ENCODE measurements at regions not wholly inside any gene's neighbourhood (a gene's known extent, or its start where the extent isn't known, plus 50 kb on each side); places are given as distances from the start of the nearest gene placed in this dataset.

GRCh38 chr20:16926626-16927430, 178.7 kb downstream of the OTOR start:
- TF ChIP-seq, protein P1, sequence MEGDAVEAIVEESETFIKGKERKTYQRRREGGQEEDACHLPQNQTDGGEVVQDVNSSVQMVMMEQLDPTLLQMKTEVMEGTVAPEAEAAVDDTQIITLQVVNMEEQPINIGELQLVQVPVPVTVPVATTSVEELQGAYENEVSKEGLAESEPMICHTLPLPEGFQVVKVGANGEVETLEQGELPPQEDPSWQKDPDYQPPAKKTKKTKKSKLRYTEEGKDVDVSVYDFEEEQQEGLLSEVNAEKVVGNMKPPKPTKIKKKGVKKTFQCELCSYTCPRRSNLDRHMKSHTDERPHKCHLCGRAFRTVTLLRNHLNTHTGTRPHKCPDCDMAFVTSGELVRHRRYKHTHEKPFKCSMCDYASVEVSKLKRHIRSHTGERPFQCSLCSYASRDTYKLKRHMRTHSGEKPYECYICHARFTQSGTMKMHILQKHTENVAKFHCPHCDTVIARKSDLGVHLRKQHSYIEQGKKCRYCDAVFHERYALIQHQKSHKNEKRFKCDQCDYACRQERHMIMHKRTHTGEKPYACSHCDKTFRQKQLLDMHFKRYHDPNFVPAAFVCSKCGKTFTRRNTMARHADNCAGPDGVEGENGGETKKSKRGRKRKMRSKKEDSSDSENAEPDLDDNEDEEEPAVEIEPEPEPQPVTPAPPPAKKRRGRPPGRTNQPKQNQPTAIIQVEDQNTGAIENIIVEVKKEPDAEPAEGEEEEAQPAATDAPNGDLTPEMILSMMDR (conservative IDR thresholded peaks at IDR 0.05) = no peak
- TF ChIP-seq ZFX (IDR thresholded peaks at IDR 0.05) = no peak
- no peak overlapping the region for H3K27ac ChIP-seq

- no peak for TF ChIP-seq ZFX (IDR thresholded peaks at IDR 0.05)
- TF ChIP-seq, protein P1 (conservative IDR thresholded peaks at IDR 0.05) = no peak
- no peak overlapping the region for H3K27ac ChIP-seq
These were observed 181.6 kb downstream of the OTOR start for GRCh38 chr20:16929756-16930155.

DNA sequence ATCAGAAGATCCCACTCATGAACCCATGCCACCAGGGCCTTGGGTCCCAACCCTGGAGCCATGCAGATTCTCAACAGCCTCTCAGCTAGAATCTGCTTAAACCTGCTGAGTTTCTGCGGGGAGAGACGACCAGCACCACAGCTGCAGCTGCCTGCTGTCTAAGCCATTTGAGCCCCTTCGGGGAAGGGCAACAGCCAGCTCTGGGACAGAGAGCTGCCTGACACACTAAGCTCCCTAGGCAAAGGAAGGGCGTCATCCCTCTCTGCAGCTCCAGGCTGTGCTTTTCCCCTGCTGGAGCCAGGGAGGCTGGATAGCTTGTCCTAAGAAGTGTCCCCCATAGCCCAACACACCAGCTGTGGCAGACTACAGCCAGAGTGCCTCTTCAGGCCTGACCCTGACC, 182.5 kb downstream of the OTOR start:
- TF ChIP-seq ZFX (IDR thresholded peaks at IDR 0.05) = no peak
- TF ChIP-seq, protein P1 (conservative IDR thresholded peaks at IDR 0.05) = no peak
- no peak overlapping the region for H3K27ac ChIP-seq

GRCh38 chr20:16939051-16939450, 190.9 kb downstream of the OTOR start:
- H3K27ac ChIP-seq = no peak overlapping the region
- TF ChIP-seq, protein P1 (conservative IDR thresholded peaks at IDR 0.05) = no peak
- no peak for TF ChIP-seq ZFX (IDR thresholded peaks at IDR 0.05)

- TF ChIP-seq, protein P1 (conservative IDR thresholded peaks at IDR 0.05) = no peak
- TF ChIP-seq ZFX (IDR thresholded peaks at IDR 0.05) = no peak
- no peak overlapping the region for H3K27ac ChIP-seq
These were observed 192.5 kb downstream of the OTOR start for GRCh38 chr20:16940701-16941100.

DNA sequence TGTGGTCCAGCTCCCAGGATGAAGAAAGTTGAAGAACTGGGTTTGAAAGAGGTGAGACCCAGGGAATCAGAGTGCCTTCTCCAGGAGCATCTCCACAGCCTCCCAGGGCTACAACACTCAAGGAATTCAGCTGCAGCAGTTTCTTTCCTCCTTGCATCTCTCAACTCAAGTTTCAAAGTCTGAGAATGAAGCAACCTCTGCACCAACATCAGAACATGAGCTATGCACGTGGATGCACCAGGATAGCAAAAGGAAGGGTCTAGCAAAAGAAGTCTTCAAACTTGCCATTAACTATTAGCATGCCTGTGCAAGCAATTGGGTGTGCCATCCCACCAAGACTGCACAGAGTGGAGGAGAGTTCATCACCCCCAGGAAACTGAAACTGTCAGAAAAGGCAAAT, 193.9 kb downstream of the OTOR start:
- TF ChIP-seq ZFX (IDR thresholded peaks at IDR 0.05) = no peak
- TF ChIP-seq, protein P1 (conservative IDR thresholded peaks at IDR 0.05) = no peak
- no peak overlapping the region for H3K27ac ChIP-seq

DNA sequence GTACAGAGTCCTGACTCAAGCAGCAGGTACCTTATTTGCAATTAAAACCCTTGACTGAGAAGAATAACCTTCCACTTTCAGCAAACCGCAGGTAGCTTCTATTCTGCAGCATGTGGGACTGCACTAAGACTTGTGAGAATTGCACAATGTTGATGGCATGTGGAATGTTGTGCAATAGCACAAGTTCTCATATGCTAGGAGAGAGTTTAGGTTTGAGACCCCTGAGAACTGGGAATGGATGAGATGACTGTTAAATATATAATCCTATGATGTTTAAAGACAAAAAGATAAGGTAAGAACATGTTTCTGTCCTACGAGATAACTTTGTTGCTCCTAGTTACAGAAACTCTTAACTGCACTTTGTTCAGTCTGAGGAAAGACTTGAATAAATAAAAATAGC, 194.6 kb downstream of the OTOR start:
- TF ChIP-seq, protein P1 (conservative IDR thresholded peaks at IDR 0.05) = no peak
- TF ChIP-seq ZFX (IDR thresholded peaks at IDR 0.05) = no peak
- no peak overlapping the region for H3K27ac ChIP-seq
